ENCODE measurements at regions not wholly inside any gene's neighbourhood (a gene's known extent, or its start where the extent isn't known, plus 50 kb on each side); places are given as distances from the start of the nearest gene placed in this dataset.

- Histone ChIP-seq H3K79me2 (ENCODE audit: insufficient read depth, low read length) (no peaks in the 10 kb centered on the region), H3K79me1 (ENCODE audit: insufficient read depth, low read depth, low read length, poor library complexity, severe bottlenecking) (no peaks in the 10 kb centered on the region), H2AK5ac (ENCODE audit: insufficient read length, low read length) (no peak overlapping the region), H2AFZ (ENCODE audit: low read length) (no peak overlapping the region), H3K14ac (ENCODE audit: insufficient read depth, low read length) (no peak overlapping the region), H4K91ac (ENCODE audit: insufficient read length, low read depth, low read length) (no peak overlapping the region), H4K20me1 (ENCODE audit: control insufficient read depth, insufficient read depth, insufficient read length) (no peaks in the 10 kb centered on the region), H3K4me1 (ENCODE audit: insufficient read depth, low read length) (no peaks in the 10 kb centered on the region), H3K27me3 (ENCODE audit: insufficient read depth, low read length) (no peaks in the 10 kb centered on the region), H3K18ac (ENCODE audit: insufficient read length, low read depth, low read length) (no peak overlapping the region), H3T11ph (ENCODE audit: low read length) (no peak overlapping the region), H4K5ac (ENCODE audit: insufficient read length, low read depth, low read length) (no peak overlapping the region), H3K9ac (ENCODE audit: extremely low read depth, insufficient read length, low read length) (no peak overlapping the region), H4K8ac (replicated peaks; ENCODE audit: insufficient read length, low read depth, low read length) (no peak overlapping the region), H2BK15ac (ENCODE audit: low read depth, low read length) (no peak overlapping the region), H3K23ac (ENCODE audit: insufficient read length, low read depth, low read length) (no peak overlapping the region), H3K9me3 (ENCODE audit: control insufficient read depth, low read depth, low read length) (no peaks in the 10 kb centered on the region), H2BK12ac (ENCODE audit: insufficient read length, low read depth, low read length) (no peak overlapping the region), H3K23me2 (ENCODE audit: insufficient read length, low read depth, low read length, poor library complexity, severe bottlenecking) (no peaks in the 10 kb centered on the region), H3K4me2 (ENCODE audit: insufficient read depth, insufficient read length, low read length) (no peak overlapping the region), H3K56ac (ENCODE audit: insufficient read length, low read depth, low read length) (no peak overlapping the region), H3K4ac (ENCODE audit: low read depth, low read length) (no peak overlapping the region), H2BK20ac (ENCODE audit: low read depth, low read length, poor library complexity, severe bottlenecking) (no peak overlapping the region), H3K27ac (ENCODE audit: insufficient read length, low read depth, low read length) (no peak overlapping the region), H2BK120ac (ENCODE audit: low read depth, low read length, poor library complexity, severe bottlenecking) (no peak overlapping the region), H2BK5ac (ENCODE audit: insufficient read length, low read length) (no peak overlapping the region)
- H3K4me3 Mint-ChIP-seq: no peak overlapping the region
- no peaks in the 10 kb centered on the region for H3K27me3 Mint-ChIP-seq (ENCODE audit: low read depth)
- H3K4me1 Mint-ChIP-seq: no peaks in the 10 kb centered on the region
- no peak for TF ChIP-seq CTCF (conservative IDR thresholded peaks at IDR 0.05)
- H3K36me3 Mint-ChIP-seq (ENCODE audit: insufficient read depth in 1 of 3, low read depth in 3 of 3): no peaks in the 10 kb centered on the region; a peak in 1 of 7 replicates
- H3K27ac Mint-ChIP-seq: no peak overlapping the region
- DNase-seq: no peak
- no peaks in the 10 kb centered on the region for H3K9me3 Mint-ChIP-seq
These were observed 168.1 kb downstream of the GPR37 start for GRCh38 chr7:124597509-124597908.

Measured in H9 (cell line).